Mesenteric fat pad (tissue), 1 donor: ENCODE measurements at regions not wholly inside any gene's neighbourhood (a gene's known extent, or its start where the extent isn't known, plus 50 kb on each side); places are given as distances from the start of the nearest gene placed in this dataset.

ENCODE experiments used
- DNase-seq: peaks from one replicate; pipeline ENCODE4 v3.0.0-alpha.2; 2020; ENCODE audit warnings: low spot score
- donor health status: DM: yes; HTN: yes; CAD: no.

- no peak for DNase-seq
Measured at GRCh38 chr20:24199501-24199900, 210.9 kb upstream of the GGTLC1 start.

- DNase-seq = no peak
Measured at GRCh38 chr20:24194143-24194542, 205.6 kb upstream of the GGTLC1 start.

- DNase-seq = no peak
Measured at GRCh38 chr20:24190905-24191304, 202.3 kb upstream of the GGTLC1 start.

GRCh38 chr20:24185791-24186190 is 197.2 kb upstream of the GGTLC1 start:
- DNase-seq = no peak

GRCh38 chr20:24181151-24181550 is 192.6 kb upstream of the GGTLC1 start:
- DNase-seq = no peak

GRCh38 chr20:24169256-24169655 is 180.7 kb upstream of the GGTLC1 start:
- DNase-seq = no peak

- DNase-seq = no peak
Measured at GRCh38 chr20:24166412-24166811, 177.8 kb upstream of the GGTLC1 start.

GRCh38 chr20:24166123-24166381 is 177.5 kb upstream of the GGTLC1 start:
- no peak for DNase-seq

- DNase-seq = no peak
Measured at GRCh38 chr20:24165301-24166122, 176.9 kb upstream of the GGTLC1 start.

GRCh38 chr20:24164360-24164759 is 175.8 kb upstream of the GGTLC1 start:
- no peak for DNase-seq

- DNase-seq = no peak
Measured at GRCh38 chr20:24163506-24163905, 174.9 kb upstream of the GGTLC1 start.

GRCh38 chr20:24160563-24161281 is 172.1 kb upstream of the GGTLC1 start:
- peak; percentile 51 for DNase-seq

- DNase-seq = no peak
Measured at GRCh38 chr20:24158281-24158680, 169.7 kb upstream of the GGTLC1 start.

GRCh38 chr20:24157213-24157612 is 168.6 kb upstream of the GGTLC1 start:
- DNase-seq = peak; percentile 49

- peak; percentile 65 for DNase-seq
Measured at GRCh38 chr20:24153101-24154040, 164.8 kb upstream of the GGTLC1 start.

GRCh38 chr20:24151621-24152294 is 163.2 kb upstream of the GGTLC1 start:
- DNase-seq = peak; percentile 71

GRCh38 chr20:24150406-24150805 is 161.8 kb upstream of the GGTLC1 start:
- peak; percentile 43 for DNase-seq

GRCh38 chr20:24149881-24150307 is 161.3 kb upstream of the GGTLC1 start:
- DNase-seq = peak; percentile 65

- DNase-seq = no peak
Measured at GRCh38 chr20:24149175-24149574, 160.6 kb upstream of the GGTLC1 start.

- peak; percentile 49 for DNase-seq
Measured at GRCh38 chr20:24148372-24148771, 159.8 kb upstream of the GGTLC1 start.

- DNase-seq = no peak
Measured at GRCh38 chr20:24147961-24148360, 159.4 kb upstream of the GGTLC1 start.
